ENCODE measurements at regions not wholly inside any gene's neighbourhood (a gene's known extent, or its start where the extent isn't known, plus 50 kb on each side); places are given as distances from the start of the nearest gene placed in this dataset.

DNA sequence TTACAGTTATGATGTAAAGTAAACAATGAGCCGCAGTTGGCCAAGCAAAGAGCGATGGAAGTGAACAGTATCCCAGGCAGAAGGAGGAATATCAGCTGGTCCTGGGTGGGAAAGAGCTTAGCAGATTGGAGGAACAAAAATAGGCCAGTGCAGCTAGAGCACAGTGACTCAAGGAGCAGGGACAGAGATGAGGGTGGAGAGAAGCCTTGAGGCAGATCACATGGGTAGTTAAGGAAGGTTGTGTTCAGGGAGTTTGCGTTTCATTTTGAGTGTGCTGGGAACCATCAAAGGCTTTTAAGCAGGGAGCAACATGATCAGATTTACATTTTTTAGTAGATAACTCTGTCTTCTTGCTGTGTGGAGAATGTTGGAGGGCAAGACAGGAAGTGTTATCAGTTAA is 113.6 kb downstream of the OAT start (continued):
- no peak for TF ChIP-seq EGR1 (IDR thresholded peaks at IDR 0.05; ENCODE audit: borderline replicate concordance in 1 of 2, low read depth in 2 of 2, low read length in 2 of 2)

GRCh38 chr10:124303662-124304418 is 114.9 kb downstream of the OAT start:
- TF ChIP-seq, protein P1, sequence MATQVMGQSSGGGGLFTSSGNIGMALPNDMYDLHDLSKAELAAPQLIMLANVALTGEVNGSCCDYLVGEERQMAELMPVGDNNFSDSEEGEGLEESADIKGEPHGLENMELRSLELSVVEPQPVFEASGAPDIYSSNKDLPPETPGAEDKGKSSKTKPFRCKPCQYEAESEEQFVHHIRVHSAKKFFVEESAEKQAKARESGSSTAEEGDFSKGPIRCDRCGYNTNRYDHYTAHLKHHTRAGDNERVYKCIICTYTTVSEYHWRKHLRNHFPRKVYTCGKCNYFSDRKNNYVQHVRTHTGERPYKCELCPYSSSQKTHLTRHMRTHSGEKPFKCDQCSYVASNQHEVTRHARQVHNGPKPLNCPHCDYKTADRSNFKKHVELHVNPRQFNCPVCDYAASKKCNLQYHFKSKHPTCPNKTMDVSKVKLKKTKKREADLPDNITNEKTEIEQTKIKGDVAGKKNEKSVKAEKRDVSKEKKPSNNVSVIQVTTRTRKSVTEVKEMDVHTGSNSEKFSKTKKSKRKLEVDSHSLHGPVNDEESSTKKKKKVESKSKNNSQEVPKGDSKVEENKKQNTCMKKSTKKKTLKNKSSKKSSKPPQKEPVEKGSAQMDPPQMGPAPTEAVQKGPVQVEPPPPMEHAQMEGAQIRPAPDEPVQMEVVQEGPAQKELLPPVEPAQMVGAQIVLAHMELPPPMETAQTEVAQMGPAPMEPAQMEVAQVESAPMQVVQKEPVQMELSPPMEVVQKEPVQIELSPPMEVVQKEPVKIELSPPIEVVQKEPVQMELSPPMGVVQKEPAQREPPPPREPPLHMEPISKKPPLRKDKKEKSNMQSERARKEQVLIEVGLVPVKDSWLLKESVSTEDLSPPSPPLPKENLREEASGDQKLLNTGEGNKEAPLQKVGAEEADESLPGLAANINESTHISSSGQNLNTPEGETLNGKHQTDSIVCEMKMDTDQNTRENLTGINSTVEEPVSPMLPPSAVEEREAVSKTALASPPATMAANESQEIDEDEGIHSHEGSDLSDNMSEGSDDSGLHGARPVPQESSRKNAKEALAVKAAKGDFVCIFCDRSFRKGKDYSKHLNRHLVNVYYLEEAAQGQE (IDR thresholded peaks at IDR 0.05; ENCODE audit: low read depth, low read length), result no peak
- TF ChIP-seq TCF12 (IDR thresholded peaks at IDR 0.05; ENCODE audit: low read depth, low read length) (no peak), ESRRA (IDR thresholded peaks at IDR 0.05; ENCODE audit: low read length) (no peak), BACH1 (IDR thresholded peaks at IDR 0.05; ENCODE audit: borderline replicate concordance) (no peak), RFX5 (IDR thresholded peaks at IDR 0.05; ENCODE audit: low read depth, low read length) (no peak), NR2F1 (conservative IDR thresholded peaks at IDR 0.05) (no peak), PAX8 (IDR thresholded peaks at IDR 0.05) (no peak), RCOR1 (conservative IDR thresholded peaks at IDR 0.05; ENCODE audit: low read depth, low read length) (no peak), ZBED1 (IDR thresholded peaks at IDR 0.05; ENCODE audit: borderline replicate concordance) (no peak), SMARCA5 (IDR thresholded peaks at IDR 0.05) (no peak), NFIC (IDR thresholded peaks at IDR 0.05; ENCODE audit: low read depth, low read length) (no peak)
- TF ChIP-seq, protein P2, sequence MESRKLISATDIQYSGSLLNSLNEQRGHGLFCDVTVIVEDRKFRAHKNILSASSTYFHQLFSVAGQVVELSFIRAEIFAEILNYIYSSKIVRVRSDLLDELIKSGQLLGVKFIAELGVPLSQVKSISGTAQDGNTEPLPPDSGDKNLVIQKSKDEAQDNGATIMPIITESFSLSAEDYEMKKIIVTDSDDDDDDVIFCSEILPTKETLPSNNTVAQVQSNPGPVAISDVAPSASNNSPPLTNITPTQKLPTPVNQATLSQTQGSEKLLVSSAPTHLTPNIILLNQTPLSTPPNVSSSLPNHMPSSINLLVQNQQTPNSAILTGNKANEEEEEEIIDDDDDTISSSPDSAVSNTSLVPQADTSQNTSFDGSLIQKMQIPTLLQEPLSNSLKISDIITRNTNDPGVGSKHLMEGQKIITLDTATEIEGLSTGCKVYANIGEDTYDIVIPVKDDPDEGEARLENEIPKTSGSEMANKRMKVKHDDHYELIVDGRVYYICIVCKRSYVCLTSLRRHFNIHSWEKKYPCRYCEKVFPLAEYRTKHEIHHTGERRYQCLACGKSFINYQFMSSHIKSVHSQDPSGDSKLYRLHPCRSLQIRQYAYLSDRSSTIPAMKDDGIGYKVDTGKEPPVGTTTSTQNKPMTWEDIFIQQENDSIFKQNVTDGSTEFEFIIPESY (IDR thresholded peaks at IDR 0.05), result no peak
- TF ChIP-seq, protein P3, sequence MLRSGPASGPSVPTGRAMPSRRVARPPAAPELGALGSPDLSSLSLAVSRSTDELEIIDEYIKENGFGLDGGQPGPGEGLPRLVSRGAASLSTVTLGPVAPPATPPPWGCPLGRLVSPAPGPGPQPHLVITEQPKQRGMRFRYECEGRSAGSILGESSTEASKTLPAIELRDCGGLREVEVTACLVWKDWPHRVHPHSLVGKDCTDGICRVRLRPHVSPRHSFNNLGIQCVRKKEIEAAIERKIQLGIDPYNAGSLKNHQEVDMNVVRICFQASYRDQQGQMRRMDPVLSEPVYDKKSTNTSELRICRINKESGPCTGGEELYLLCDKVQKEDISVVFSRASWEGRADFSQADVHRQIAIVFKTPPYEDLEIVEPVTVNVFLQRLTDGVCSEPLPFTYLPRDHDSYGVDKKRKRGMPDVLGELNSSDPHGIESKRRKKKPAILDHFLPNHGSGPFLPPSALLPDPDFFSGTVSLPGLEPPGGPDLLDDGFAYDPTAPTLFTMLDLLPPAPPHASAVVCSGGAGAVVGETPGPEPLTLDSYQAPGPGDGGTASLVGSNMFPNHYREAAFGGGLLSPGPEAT (IDR thresholded peaks at IDR 0.05; ENCODE audit: low read depth), result no peak
- TF ChIP-seq, protein P4, sequence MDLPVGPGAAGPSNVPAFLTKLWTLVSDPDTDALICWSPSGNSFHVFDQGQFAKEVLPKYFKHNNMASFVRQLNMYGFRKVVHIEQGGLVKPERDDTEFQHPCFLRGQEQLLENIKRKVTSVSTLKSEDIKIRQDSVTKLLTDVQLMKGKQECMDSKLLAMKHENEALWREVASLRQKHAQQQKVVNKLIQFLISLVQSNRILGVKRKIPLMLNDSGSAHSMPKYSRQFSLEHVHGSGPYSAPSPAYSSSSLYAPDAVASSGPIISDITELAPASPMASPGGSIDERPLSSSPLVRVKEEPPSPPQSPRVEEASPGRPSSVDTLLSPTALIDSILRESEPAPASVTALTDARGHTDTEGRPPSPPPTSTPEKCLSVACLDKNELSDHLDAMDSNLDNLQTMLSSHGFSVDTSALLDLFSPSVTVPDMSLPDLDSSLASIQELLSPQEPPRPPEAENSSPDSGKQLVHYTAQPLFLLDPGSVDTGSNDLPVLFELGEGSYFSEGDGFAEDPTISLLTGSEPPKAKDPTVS (IDR thresholded peaks at IDR 0.05; ENCODE audit: low read depth, low read length), result no peak
- WGBS (ENCODE audit: insufficient coverage, insufficient replicate concordance, low lambda C conversion rate, missing lambda C conversion rate), result 47% methylated on average over 6 of the region's 6 CpGs
- Histone ChIP-seq H3K9me3 (replicated peaks; ENCODE audit: control insufficient read depth, insufficient read depth, low read length) (peaks cover 10% of the 10 kb centered on the region; the same call in 2 of the 3 replicates), H2AFZ (ENCODE audit: control insufficient read depth, low read depth, low read length) (no peak overlapping the region), H4K20me1 (ENCODE audit: control insufficient read depth, insufficient read depth) (no peaks in the 10 kb centered on the region), H3K9ac (ENCODE audit: control insufficient read depth, insufficient read depth, low read length) (no peak overlapping the region), H3K79me2 (ENCODE audit: control insufficient read depth, insufficient read depth, low read length) (no peaks in the 10 kb centered on the region), H3K4me1 (ENCODE audit: control insufficient read depth, insufficient read depth, low read length) (no peaks in the 10 kb centered on the region), H3K4me2 (ENCODE audit: control insufficient read depth, insufficient read depth) (no peak overlapping the region), H3K36me3 (ENCODE audit: control insufficient read depth in 2 of 2, insufficient read depth in 2 of 2, low read length in 1 of 2) (no peaks in the 10 kb centered on the region), H3K27ac (ENCODE audit: control insufficient read depth, insufficient read depth) (no peak overlapping the region), H3K27me3 (replicated peaks in 1 of 2; ENCODE audit: control insufficient read depth in 2 of 2, insufficient read depth in 2 of 2, low read length in 1 of 2) (no peaks in the 10 kb centered on the region), H3K4me3 (no peak overlapping the region)
- intact Hi-C loops (cut with micrococcal nuclease; ENCODE audit: unreplicated experiment), result no loop called here
- POLR2A ChIA-PET, result interaction anchor here (0.6 to 0.7 kb wide), 3 partner anchors 10 to 715 kb away, joined by 3 to 7 read pairs (median 4); no protein-coding TSS in a partner anchor
- no peak for ATAC-seq
- in situ Hi-C loops (cut with MboI), result no loop called here
- BruUV-seq (replicated peaks), result no TSS peak
- no peak for DNase-seq (ENCODE audit: low read depth, low spot score)
- CTCF ChIA-PET, result interaction anchor here (0.7 kb wide), 1 partner anchor 13 kb away, joined by 3 read pairs; no protein-coding TSS in a partner anchor
- SMC1A ChIA-PET (ENCODE audit: uncharacterized antibody, unreplicated experiment), result no interaction called here
- RAD21 ChIA-PET (ENCODE audit: unreplicated experiment), result no interaction called here
- FAIRE-seq, result no peak

Measured in GM12878 (cell line).